B cell (primary cell): ENCODE measurements at regions not wholly inside any gene's neighbourhood (a gene's known extent, or its start where the extent isn't known, plus 50 kb on each side); places are given as distances from the start of the nearest gene placed in this dataset.
"Not testable (repeated sequence)": the region's sequence is repeated elsewhere in the genome, so short reads cannot be mapped to it uniquely, and the experiment has no call there.

Source experiments
- ATAC-seq: fragments of 200-7000 bp; cut with Tn5 transposase; one replicate; pipeline ENCODE4 v1.10.0; 2021; ENCODE audit warnings: low read depth, mild to moderate bottlenecking, moderate number of reproducible peaks, moderate library complexity
- CTCF ChIA-PET: fragments of 350-600 bp; sonication (Branson Sonifier 250); formaldehyde crosslinking; loops from one replicate; lab custom pipeline; 2021; ENCODE audit warnings: antibody characterized with exemption, inconsistent platforms; lab: Charles Lee
- POLR2A ChIA-PET: fragments of 350-600 bp; sonication (Branson Sonifier 250); formaldehyde crosslinking; loops from one replicate; lab custom pipeline; 2021; ENCODE audit warnings: antibody characterized with exemption; lab: Charles Lee
- DNase-seq: peaks from one replicate; pipeline ENCODE4 v3.0.0; 2013
- H2AFZ ChIP-seq: 2 replicates; pipeline ENCODE4 v1.6.1; 2012; ENCODE audit warnings: mild to moderate bottlenecking, low read depth, low read length; ENCODE audit not compliant: insufficient read depth, poor library complexity, severe bottlenecking
- H3K27ac ChIP-seq, 2 donors: 1 replicate in 1 of 2; 2 replicates in 1 of 2; pipeline ENCODE4 v1.5.1; 2012 to 2013; ENCODE audit warnings: low read length in 2 of 2, mild to moderate bottlenecking in 2 of 2, moderate library complexity in 1 of 2
- H3K27me3 ChIP-seq, 4 experiments: fragments of 200-600 bp in 1 of 4; sonication (generic) in 1 of 4; replicated peaks in 1 of 4; 1 replicate in 2 of 4; 2 replicates in 2 of 4; pipeline versions ENCODE4 v1.6.1 to v1.7.0; 2013 to 2016; ENCODE audit warnings: low read length in 3 of 4, mild to moderate bottlenecking in 2 of 4, mixed read lengths in 1 of 4, moderate library complexity in 1 of 4; ENCODE audit not compliant: insufficient read depth in 4 of 4, control insufficient read depth in 3 of 4; ENCODE audit errors: control extremely low read depth in 1 of 4
- H3K36me3 ChIP-seq, 2 experiments: replicated peaks in 1 of 2; 1 replicate in 1 of 2; 2 replicates in 1 of 2; pipeline versions ENCODE4 v1.6.1 to v1.7.1; 2013; ENCODE audit warnings: low read length in 1 of 2; ENCODE audit not compliant: insufficient read depth in 2 of 2, control insufficient read depth in 1 of 2; ENCODE audit errors: control extremely low read depth in 1 of 2, extremely low read depth in 1 of 2
- H3K4me1 ChIP-seq, 2 donors: fragments of 200-600 bp in 1 of 2; sonication (generic) in 1 of 2; 1 replicate in 1 of 2; 2 replicates in 1 of 2; pipeline versions ENCODE4 v1.5.1 to v1.6.1; 2013 to 2017; ENCODE audit warnings: low read length in 2 of 2; ENCODE audit not compliant: control insufficient read depth in 2 of 2, insufficient read depth in 2 of 2
- H3K4me2 ChIP-seq: replicated peaks from 2 replicates; pipeline ENCODE3; 2012; ENCODE audit warnings: mild to moderate bottlenecking, low read depth, low read length; ENCODE audit not compliant: poor library complexity, severe bottlenecking
- H3K4me3 ChIP-seq, 5 experiments: fragments of 200-600 bp in 1 of 5; sonication (generic) in 1 of 5; 1 replicate in 3 of 5; 2 replicates in 2 of 5; pipeline versions ENCODE4 v1.5.1 to v1.7.0; 2011 to 2016; ENCODE audit warnings: low read length in 4 of 5, mild to moderate bottlenecking in 4 of 5, low read depth in 2 of 5, control low read depth in 1 of 5, moderate library complexity in 1 of 5; ENCODE audit not compliant: insufficient read depth in 1 of 5; ENCODE audit errors: control extremely low read depth in 1 of 5, extremely low read depth in 1 of 5
- H3K79me2 ChIP-seq: fragments of 200-600 bp; sonication (generic); one replicate; pipeline ENCODE4 v1.6.0; 2016; ENCODE audit warnings: low read length; ENCODE audit not compliant: control insufficient read depth, insufficient read depth
- H3K9ac ChIP-seq: fragments of 200-600 bp; sonication (generic); 2 replicates; pipeline ENCODE4 v1.6.1; 2017; ENCODE audit warnings: mild to moderate bottlenecking, low read length, moderate library complexity
- H3K9me3 ChIP-seq, 3 donors: one replicate each; pipeline versions ENCODE4 v1.6.1 to v1.7.1; 2013; ENCODE audit warnings: low read length in 2 of 3; ENCODE audit not compliant: control insufficient read depth in 2 of 3, insufficient read depth in 1 of 3; ENCODE audit errors: control extremely low read depth in 1 of 3
- H4K20me1 ChIP-seq: 2 replicates; pipeline ENCODE4 v1.6.0; 2012; ENCODE audit warnings: mild to moderate bottlenecking, low read length; ENCODE audit not compliant: insufficient read depth, control insufficient read depth, poor library complexity, severe bottlenecking
- H3K27ac Mint-ChIP-seq: one replicate; pipeline ENCODE4 v1.8.0; 2021; ENCODE audit warnings: mixed read lengths
- H3K27me3 Mint-ChIP-seq: one replicate; pipeline ENCODE4 v1.8.0; 2021; ENCODE audit warnings: mixed read lengths
- H3K4me1 Mint-ChIP-seq: one replicate; pipeline ENCODE4 v1.8.0; 2021; ENCODE audit warnings: mixed read lengths
- H3K4me3 Mint-ChIP-seq: one replicate; pipeline ENCODE4 v1.8.0; 2021; ENCODE audit warnings: mixed read lengths
- H3K9me3 Mint-ChIP-seq: one replicate; pipeline ENCODE4 v1.8.0; 2022; ENCODE audit warnings: mixed read lengths; ENCODE audit not compliant: insufficient read depth
- WGBS: methylation state at CpG from one replicate; pipeline ENCODE4 v1.1.5; 2013; ENCODE audit warnings: missing lambda C conversion rate; ENCODE audit not compliant: insufficient coverage; 5-methylcytosine and 5-hydroxymethylcytosine counted together
- intact Hi-C: fragments of 100-400 bp; cut with micrococcal nuclease; formaldehyde crosslinking; loops from one replicate; pipeline ENCODE4 v1.10.0; 2022

DNA sequence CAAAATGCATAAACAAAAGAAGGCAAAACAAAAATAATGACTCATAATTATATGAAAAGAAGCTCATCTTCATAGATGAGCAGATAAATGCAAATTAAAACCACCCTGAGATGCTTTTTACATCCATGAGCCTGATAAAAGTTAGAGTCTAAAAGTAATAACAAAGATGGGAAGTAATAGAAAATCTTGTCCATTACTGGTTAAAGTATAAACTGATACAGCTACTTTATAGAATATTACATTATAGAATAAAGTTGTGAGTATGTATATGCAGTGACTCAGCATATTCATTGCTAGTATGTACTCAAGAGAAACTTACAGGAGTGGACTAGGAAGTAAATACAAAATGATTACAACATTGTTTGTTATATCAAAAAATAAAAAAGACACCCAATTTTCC, 333.0 kb downstream of the OR4F29 start:
- H3K9me3 Mint-ChIP-seq, DNase-seq, H3K79me2 ChIP-seq, H3K9ac ChIP-seq, H3K27me3 Mint-ChIP-seq, H3K4me3 ChIP-seq, H3K27me3 ChIP-seq, H3K4me1 Mint-ChIP-seq, CTCF ChIA-PET, H3K27ac Mint-ChIP-seq, POLR2A ChIA-PET, H3K9me3 ChIP-seq, intact Hi-C loops, H3K36me3 ChIP-seq, H3K27ac ChIP-seq, H3K4me1 ChIP-seq, H3K4me2 ChIP-seq, H2AFZ ChIP-seq, H4K20me1 ChIP-seq, H3K4me3 Mint-ChIP-seq, ATAC-seq: not testable (repeated sequence)

DNA sequence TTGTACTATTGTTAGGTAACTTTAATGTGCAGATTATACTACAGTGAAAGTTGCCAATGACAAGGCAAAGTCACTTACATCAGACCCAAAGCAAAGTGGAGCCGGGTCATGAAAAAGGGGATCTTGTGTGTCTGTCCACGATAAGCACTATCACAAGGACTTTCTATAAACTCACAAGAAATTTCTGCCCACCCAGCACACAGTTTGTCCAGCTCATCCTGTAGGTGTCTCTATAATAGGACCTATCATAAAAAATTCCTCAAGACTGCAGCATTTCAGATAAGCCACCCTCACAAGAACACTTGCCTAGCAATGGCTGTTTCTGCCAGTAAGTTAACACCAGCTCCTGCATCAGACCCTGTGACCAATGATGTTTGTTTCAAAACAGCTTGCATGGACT, 335.9 kb downstream of the OR4F29 start:
- H3K27ac Mint-ChIP-seq, H3K4me3 ChIP-seq, H3K9ac ChIP-seq, intact Hi-C loops, H3K36me3 ChIP-seq, H3K4me1 ChIP-seq, ATAC-seq, DNase-seq, POLR2A ChIA-PET, H3K79me2 ChIP-seq, H3K27me3 ChIP-seq, H3K9me3 ChIP-seq, H3K27ac ChIP-seq, H2AFZ ChIP-seq, H3K4me1 Mint-ChIP-seq, H3K4me3 Mint-ChIP-seq, H3K27me3 Mint-ChIP-seq, H4K20me1 ChIP-seq, CTCF ChIA-PET, H3K9me3 Mint-ChIP-seq, H3K4me2 ChIP-seq: not testable (repeated sequence)
- WGBS = no CpG with 5 or more reads among the region's 2 CpGs

DNA sequence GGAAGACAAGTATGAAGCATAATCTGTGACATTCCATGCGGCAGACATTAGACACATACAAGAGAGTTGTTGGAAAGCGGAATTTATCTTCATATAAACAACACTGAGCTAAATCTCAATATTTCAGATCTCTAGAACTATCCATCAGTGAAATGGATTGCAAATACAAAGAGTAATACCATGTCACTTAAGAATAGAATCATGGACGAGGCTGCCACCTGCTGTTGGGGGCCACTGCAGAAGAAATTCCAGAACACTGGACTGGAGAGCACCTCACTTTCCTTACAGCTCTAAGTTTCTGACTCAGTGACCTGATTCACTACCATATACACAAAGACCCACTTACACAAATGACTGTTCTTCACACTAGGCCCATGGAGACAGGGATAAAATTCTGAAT, 346.7 kb downstream of the OR4F29 start:
- H3K4me1 Mint-ChIP-seq, H3K9me3 Mint-ChIP-seq, H3K27ac Mint-ChIP-seq, H3K27me3 Mint-ChIP-seq, H3K9ac ChIP-seq, intact Hi-C loops, CTCF ChIA-PET, H3K79me2 ChIP-seq, H3K27me3 ChIP-seq, H4K20me1 ChIP-seq, H3K27ac ChIP-seq, H3K4me2 ChIP-seq, H3K4me3 Mint-ChIP-seq, H3K4me1 ChIP-seq, H3K4me3 ChIP-seq, H3K9me3 ChIP-seq, POLR2A ChIA-PET, ATAC-seq, H2AFZ ChIP-seq, DNase-seq, H3K36me3 ChIP-seq: not testable (repeated sequence)
- WGBS = no CpG with 5 or more reads among the region's 3 CpGs

DNA sequence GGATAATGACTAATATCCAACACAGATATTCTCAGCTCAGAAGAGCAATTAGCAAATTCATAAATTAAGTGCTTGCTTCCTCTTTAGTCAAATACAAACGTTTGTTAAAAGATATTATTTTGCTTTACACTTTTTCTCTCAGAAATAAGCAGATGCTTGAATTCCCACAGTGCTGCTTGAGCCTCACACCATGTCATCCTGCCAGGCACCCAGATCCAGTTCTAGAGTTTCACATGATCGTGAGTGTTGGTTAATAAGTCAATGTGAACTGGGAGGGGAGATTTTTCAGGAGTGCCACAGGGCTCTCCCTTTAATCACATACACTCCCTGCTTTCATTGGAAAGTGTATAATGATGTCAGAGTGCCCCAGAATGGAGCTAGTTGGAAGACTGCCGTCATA, 352.0 kb downstream of the OR4F29 start:
- H2AFZ ChIP-seq, H3K36me3 ChIP-seq, H3K27ac Mint-ChIP-seq, H3K9me3 ChIP-seq, H3K4me1 ChIP-seq, H3K4me3 Mint-ChIP-seq, ATAC-seq, H3K79me2 ChIP-seq, H3K9ac ChIP-seq, H3K27me3 Mint-ChIP-seq, CTCF ChIA-PET, H3K4me2 ChIP-seq, intact Hi-C loops, DNase-seq, H3K27me3 ChIP-seq, H3K27ac ChIP-seq, H3K4me3 ChIP-seq, H3K9me3 Mint-ChIP-seq, POLR2A ChIA-PET, H3K4me1 Mint-ChIP-seq, H4K20me1 ChIP-seq: not testable (repeated sequence)
- WGBS = no CpG with 5 or more reads among the region's 3 CpGs
